Nucleus accumbens (tissue), 56 donors: ENCODE measurements at regions not wholly inside any gene's neighbourhood (a gene's known extent, or its start where the extent isn't known, plus 50 kb on each side); places are given as distances from the start of the nearest gene placed in this dataset.
"Not testable (repeated sequence)": the region's sequence is repeated elsewhere in the genome, so short reads cannot be mapped to it uniquely, and the experiment has no call there.

Experiments
- DNase-seq, 56 donors: peaks; one replicate each; lab custom pipeline; 2025; lab: John Stamatoyannopoulos, UW

DNA sequence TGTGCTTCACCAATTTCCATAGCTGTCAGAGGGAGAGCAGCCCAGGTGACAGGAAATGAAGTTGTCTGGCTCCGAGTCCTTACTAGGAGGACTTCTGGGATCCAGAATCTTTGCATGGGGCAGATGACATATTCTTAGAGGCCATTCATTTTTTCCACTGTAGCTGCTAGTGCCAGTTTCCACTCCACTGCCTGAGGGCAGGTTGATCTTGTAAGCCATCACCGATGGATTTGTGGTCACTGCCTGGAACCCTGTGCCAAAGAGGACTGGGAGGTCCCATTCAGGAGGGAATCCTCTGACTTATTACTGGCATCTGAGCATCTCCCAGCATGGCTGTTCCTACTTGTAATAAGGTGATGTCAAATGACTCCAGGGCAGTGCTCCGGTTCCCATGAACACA is 144.1 kb upstream of the KCNJ18 start:
- DNase-seq = no peak

DNA sequence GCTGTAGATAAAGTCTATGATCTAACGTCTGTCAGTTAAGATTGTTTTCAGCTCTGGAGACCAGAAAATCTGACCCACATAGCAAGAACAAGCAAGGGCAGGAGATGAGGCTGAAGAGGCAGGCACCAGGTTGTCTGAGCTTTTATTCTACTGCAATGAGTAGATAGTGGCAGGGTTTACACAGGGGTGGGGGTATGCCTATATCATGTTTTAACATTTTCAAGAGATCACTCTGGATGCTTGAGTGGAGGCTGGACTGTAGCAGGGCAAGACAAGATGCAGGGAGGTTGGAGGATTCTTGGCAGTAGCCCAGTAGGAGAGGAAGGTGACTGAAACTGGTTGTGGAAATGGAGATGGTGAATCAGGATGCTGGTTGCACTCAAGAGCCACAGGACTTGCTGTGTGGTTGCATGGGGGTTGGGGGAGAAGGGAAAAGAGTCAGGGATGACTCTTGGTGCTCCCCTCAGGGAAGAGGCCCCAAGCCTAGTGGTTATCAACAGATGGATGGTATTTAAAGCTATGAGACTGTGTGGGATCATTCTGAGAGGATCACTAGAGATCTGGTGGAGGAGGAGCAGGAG is 143.1 kb upstream of the KCNJ18 start:
- no peak for DNase-seq

GRCh38 chr17:21550031-21550430 is 142.3 kb upstream of the KCNJ18 start:
- not testable (repeated sequence) for DNase-seq

DNA sequence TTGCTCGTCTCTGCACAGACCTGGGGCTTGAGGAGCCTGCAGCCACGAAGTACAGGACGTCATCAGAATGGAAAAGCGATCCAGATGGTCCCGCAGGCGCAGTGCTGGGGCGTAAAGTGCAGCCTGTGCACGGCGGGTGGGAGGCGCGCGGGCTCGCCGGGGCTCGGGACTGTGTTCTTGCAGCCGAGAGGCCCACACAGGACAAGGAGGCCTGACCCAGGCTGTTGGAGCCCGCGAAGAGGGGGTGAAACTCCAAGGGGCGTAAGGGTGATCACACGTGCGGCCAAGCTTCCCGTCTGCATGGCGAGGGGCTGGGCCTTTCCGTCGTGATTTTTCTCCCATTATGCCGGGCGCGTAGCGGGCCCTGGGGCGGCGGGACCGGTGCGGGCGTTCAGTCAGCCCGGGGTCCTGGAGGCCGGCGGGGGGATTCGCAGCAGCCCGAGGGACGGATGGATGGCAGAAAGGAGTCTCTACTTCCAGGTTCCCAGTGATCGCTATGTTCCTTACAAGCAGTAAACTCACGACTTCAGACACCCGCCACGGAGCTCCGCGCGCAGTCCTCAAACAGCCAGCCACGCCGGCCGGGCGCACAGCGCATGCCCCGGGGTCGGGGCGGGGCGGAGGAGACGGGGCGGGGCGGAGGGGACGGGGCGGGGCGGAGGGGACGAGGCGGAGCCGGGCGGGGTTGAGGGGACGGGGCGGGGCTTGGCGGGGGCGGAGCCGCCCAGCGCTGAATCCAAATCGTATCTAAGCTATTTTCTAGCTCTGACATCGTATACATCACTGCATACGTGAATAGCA is 141.0 kb upstream of the KCNJ18 start:
- peak in 54 of 56 donors; percentile 30 to 90 (median 81) for DNase-seq

DNA sequence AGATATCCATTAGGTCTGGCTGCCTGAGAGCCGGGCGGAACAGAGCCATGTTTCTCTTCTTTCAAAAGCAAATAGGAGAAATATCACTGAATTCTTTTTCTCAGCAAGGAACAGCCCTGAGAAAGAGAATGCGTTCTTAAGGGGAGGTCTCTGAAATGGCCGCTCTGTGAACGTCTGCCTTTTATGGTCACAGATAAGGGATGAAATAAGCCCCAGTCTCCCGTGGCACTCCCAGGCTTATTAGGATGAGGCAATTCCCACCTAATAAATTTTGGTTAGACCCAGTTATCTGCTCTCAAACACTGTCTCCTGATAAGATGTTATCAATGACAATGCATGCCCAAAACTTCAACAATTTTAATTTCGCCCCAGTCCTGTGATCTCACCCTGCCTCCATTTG is 133.4 kb upstream of the KCNJ18 start:
- not testable (repeated sequence) for DNase-seq

GRCh38 chr17:21564262-21564661 is 128.1 kb upstream of the KCNJ18 start:
- DNase-seq = no peak

- not testable (repeated sequence) for DNase-seq
Observed at GRCh38 chr17:21564757-21565156, 127.6 kb upstream of the KCNJ18 start.

GRCh38 chr17:21570427-21570826 is 121.9 kb upstream of the KCNJ18 start:
- not testable (repeated sequence) for DNase-seq

GRCh38 chr17:21572148-21572547 is 120.2 kb upstream of the KCNJ18 start:
- not testable (repeated sequence) for DNase-seq

GRCh38 chr17:21573271-21573960 is 118.9 kb upstream of the KCNJ18 start:
- peak in 1 of 56 donors; percentile 40 for DNase-seq

DNA sequence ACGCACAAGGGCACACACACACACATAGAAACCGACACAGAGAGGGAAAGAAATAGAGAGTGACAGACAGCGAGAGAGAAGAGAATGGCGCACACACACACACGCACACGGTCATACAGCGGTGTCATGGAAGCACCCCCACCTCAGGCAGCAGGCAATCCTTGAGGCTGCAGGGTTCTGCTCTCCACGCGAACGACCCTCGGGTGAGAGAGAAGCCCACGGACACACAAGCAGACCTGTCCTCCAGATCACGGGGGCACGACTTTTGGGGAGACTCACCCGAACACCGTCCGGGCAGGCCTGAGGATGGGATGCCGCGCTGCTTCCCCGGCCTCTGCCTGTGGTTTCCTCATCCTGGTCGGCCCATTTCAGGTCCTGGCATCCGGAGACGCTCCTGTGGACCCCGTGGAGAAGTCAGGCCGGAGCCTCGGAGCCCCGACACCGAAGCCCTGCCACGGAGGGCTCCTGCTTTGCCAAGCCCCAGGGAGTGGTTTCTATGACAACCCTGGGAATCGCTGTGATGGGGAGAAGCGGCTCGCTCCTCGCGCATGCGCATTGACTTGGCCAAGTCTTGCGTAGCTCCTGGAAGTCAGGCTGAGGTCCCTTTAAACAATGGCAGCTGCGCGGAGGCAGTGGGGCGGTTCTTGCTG is 118.2 kb upstream of the KCNJ18 start:
- peak in 55 of 56 donors; percentile 8 to 86 (median 66) for DNase-seq

- not testable (repeated sequence) for DNase-seq
Observed at GRCh38 chr17:21574611-21575255, 117.6 kb upstream of the KCNJ18 start.

- not testable (repeated sequence) for DNase-seq
Observed at GRCh38 chr17:21578783-21579182, 113.5 kb upstream of the KCNJ18 start.

GRCh38 chr17:21592774-21593173 is 99.5 kb upstream of the KCNJ18 start:
- DNase-seq = no peak

DNA sequence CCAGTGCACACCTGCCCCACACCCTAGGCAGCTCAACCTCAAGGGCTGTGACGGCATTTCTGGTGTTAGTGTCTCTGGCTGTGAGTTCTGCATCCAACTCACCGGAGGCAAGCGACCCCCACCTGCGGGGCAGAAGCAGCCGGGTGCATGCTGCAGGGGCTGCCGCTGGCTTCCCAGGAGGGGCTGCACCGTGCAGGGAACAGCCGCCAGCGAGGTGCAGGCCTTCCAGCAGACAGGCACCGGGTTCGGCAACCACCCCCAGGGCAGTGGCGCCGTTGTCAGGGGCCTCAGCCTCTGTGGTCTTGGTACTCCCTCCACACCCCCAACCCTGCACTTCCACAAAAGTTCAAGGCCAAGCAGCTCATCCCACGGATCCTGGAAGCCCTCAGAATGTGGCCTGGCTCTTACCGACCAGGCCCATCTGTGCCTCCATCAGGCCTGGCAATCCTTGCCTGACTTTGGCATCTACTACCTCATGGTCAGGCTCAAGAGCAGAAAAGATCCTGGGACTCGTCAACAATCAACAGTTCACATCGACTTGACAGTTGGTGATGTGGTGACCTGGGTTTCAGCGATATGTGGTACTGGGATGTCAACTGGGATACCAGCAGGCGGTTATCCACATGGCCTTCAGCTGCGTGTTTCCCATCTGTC is 98.7 kb upstream of the KCNJ18 start:
- DNase-seq = not testable (repeated sequence)

DNA sequence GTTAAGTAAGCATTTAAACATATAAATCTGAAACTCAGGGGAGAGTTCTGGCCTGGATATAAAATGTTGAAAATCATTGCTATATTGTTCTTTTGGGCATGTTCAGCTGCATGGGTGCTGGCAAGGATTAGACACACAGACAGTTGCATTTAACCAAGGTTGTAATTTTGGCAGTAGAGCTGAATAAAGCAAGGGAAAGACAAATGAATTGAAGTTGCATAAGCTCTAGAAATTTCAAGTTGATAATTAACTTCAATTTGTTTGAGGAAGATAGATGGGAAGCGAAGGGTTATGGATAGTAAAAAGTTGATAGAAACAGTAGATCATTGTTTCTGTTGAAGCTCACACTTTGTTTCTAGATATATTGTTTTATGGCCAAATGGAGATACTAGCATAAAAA is 97.2 kb upstream of the KCNJ18 start:
- DNase-seq = no peak

GRCh38 chr17:21602176-21602575 is 90.1 kb upstream of the KCNJ18 start:
- no peak for DNase-seq

GRCh38 chr17:21603292-21603691 is 89.0 kb upstream of the KCNJ18 start:
- not testable (repeated sequence) for DNase-seq

DNA sequence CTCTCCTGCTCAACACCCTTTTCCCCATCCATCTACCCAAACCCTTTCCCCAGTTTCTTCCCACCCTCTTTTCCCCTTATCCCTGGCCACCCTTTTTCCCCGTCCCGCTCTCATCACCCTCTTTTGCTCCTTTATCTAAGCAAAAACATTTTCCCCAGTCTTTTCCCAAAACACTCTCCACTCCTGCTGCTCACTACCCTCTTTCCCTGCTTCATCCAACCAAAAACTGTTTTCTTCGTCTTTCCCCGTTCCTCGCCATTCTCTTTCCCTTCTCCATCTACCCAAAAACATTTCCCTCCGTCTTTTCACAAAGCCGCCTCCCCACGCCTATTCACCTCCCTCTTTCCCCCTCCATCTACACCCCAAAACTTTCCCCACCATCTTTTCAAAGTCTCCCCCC is 80.9 kb upstream of the KCNJ18 start:
- not testable (repeated sequence) for DNase-seq
